DMS79 treated with DMSO at 0.1 percent for 48 hours (cell line): ENCODE measurements at regions not wholly inside any gene's neighbourhood (a gene's known extent, or its start where the extent isn't known, plus 50 kb on each side); places are given as distances from the start of the nearest gene placed in this dataset.
A peak's percentile ranks its signal among the peaks of the same experiment; 100 is the strongest.

Experiments used
- DNase-seq: peaks from one replicate; lab custom pipeline; 2025; lab: John Stamatoyannopoulos, UW

DNA sequence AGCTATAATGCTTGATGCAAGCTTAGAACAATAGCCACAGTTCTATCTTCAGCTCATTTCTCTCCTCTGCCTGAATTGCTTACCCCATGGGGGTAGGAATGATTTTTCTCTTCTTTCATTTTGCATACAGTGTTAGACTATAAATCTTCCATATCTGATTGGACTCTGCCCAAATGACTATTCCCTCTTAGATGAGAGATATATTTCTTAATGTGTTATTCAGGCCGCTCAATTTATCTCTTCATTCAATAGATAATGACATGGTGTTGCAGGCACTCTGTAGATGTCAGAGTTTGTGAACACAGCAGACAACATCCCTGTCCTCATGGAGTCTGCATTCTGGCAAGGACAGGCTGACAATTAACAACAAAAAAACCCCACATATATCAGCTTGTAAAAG is 443.7 kb upstream of the CELF4 start:
- DNase-seq = no peak

DNA sequence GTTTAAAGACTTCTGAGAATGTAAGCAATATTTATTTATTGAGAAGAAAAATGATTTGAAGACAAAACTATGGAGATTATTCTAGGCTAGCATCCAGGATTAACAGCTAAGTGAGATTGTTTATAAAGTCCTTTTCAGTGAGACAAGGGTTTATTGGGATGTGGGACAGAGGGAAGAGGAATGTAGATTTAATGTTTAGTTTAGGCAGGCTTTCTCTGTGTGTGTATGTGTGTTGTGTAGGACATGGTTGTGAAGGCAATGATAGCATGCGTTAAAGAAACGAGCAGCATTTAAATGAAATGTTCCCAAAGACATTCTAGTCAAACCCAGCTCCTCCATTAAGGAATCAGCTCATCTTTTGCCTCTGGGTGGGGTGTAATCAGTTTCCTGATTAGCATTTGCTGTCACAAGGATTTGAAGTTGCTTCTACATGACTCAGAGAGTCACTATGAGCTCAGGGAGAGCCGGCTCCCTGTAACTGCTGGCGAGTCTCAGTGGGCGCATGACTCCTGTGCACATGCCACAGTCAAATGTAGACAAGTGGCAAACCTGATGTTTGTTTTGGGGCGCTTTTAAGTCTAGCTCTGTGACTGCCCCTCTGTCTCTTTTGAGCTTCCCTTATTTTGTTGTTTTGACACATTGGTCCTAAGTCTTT is 442.2 kb upstream of the CELF4 start:
- no peak for DNase-seq

DNA sequence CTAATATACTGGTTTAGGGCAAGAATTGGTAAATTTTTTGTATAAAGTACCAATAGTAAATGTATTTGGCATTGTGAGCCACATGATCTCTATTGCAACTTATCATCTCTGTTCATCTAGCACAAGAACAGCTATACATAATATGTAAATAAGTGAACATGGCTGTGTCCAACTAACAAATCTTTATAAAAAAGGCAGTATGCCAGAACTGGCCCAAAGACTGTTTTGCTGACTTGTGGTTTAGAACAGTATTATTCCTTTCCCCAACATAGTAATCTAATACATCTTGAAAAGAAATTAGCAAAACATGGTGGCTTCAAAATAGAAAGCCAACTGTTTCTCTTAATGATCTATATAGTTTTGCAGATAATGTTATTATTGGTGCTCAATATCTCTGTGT is 441.4 kb upstream of the CELF4 start:
- no peak for DNase-seq

DNA sequence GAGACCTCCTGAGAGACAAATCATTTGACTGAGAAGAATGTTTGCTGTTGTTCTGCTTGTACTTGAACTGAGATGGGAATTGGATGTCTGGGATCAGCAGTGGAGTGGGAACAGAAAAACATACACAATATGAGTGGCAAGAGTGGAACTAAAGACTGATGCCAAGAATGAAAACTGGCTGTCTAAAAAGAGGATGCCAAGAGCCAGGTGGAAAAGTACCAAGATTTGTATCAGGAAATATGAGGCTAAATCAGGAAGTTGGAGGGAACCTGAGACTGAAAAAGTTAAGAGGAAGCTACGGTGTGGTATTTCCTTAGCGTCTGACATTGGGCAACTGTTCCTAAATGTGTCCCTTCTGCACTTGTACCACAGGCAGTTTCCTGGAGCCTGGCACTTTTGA is 440.9 kb upstream of the CELF4 start:
- no peak for DNase-seq

DNA sequence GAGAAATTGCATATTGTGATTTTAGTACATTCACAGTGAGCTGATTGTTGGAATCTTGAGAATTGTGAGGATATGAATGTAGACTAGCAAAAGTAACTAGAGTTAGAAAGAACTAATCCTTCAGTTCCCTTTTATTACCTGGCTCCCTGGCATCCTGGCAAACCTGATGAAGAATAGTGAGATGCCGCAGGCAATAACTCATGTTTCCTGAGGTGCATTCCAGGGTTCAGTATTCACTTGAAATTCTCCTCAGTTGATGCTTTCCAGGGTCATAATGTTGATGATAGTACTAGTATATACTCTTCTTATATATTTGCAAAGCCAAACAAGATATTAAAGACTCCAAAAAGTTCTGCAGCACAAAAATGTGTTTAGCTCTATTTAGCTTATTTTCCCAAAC is 432.1 kb upstream of the CELF4 start:
- DNase-seq = no peak

DNA sequence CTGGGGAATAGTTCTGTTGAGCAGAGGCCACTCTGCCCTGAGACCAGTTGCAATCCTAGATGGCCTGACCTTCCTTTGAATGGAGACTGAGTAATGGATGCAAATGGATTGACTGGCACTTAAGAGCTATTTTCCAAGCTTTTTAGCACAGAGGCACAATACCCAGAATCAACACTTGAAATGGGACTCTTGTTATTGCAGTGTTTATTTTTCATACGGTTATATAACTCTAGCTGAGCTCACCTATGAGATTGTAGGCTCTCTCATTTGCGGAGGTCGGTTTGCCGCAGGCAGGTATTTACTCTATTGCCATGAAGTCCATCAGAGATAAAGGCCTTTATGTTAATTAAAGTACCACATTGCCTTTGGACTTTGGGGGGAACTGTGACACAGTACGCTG is 422.3 kb upstream of the CELF4 start:
- peak; percentile 100 for DNase-seq

DNA sequence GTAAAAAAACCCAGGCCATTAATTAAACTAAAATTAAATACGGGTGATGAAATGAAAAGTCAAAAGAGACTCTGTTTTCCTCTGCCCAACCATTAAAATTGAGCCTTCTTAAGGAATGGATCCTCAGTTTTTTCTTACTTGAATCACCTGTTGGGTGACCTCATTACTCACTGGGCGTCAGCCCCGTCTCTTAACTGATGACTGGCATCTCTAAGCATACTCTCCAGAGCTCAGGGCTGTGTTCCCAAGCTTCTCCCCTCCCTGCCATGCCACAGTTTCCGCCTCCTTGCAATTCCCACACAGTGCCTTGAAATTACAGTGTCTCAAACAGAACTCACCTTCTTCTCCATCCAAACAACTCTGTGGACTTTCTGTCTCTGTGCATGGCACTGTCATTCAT is 421.1 kb upstream of the CELF4 start:
- DNase-seq = peak; percentile 65

DNA sequence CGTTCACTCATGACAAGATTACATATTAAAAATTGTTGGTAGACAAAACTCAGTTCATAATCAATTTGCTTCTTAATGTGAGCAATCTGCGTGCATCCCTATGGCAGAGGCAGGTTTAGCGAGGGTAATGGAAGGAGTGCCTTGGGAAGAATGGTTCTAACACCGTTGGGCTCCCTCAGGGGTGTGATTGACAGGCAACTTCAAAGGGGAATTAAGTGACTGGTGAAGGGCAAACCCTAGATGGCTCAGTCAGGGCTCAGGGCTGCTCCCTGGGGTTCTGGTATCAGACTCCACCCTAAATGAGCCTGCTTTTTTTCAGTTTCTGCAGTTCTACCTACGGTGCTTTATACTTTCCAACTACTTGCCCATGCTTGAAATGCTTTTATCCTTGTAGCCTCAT is 419.5 kb upstream of the CELF4 start:
- no peak for DNase-seq

DNA sequence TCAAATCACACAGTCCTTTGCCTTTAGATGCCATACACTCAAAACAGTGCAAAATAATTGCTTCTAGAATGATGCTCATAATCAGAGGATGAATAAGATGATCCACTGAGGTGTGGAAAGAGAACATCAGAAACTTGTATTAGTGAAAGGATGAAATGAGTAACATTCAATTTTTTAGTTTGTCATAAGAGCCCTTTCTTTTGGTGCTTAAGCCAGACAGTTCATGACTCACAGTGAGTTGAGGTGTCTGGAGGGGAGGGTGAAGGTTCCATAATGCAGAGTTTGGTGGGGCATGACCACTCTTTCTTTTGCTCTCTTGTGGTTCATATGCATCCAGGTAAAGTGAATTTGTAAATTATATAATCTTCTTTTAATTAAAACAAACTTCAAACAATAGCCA is 415.0 kb upstream of the CELF4 start:
- no peak for DNase-seq

DNA sequence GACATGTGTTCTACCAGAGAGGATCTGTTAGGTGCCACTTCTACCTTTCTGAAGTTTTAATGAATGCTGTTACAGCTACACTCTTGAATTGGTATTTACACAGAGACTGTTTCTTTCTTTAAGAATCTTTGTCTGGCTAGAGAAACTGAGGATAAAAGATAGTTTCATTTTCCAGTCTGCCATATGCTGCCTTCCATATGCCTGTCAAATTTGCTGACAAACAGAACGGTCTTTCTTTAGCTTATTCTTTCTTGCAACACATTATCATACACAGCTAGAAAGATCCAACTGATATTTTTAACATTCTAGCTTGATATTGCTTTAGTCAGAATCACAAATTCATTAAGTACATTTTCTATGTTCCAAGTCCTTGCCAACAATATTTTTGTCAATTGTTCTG is 409.8 kb upstream of the CELF4 start:
- DNase-seq = no peak

DNA sequence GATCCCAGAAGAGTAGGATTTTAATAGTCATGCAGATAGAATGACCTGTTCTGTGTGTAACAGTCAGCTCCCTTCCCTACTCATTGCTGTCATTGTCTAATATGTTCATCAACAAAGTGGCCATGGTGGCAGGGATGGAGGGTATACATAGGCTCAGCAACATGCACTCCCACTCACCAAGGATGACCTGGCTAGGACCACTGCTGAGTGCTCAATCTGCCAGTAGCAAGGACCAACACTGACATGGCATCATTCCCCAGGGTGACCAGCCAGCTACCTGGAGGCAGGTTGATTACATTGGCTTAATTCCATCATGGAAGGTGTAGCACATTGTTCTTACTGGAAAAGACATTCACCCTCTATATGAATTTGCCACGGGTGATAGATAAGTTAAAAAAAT is 401.7 kb upstream of the CELF4 start:
- DNase-seq = no peak

DNA sequence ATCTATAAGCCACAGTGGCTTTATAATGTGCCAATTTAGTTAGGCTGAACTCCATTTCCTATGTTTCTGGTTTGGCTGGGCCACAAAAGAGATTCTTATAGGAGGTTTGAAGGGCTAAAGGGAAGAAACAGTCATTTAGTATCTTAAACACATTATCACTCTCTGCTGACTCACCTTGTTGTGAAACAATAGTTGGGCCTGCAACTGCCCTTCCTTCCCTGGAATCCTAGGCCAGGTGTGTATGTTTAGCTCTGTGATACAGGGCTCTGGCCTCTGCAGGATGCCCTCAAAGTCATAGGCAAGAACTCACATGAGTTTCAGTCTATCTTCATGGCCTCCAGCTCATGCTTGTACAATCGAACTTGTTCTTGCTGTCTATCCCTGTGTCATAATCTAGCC is 400.0 kb upstream of the CELF4 start:
- DNase-seq = no peak

DNA sequence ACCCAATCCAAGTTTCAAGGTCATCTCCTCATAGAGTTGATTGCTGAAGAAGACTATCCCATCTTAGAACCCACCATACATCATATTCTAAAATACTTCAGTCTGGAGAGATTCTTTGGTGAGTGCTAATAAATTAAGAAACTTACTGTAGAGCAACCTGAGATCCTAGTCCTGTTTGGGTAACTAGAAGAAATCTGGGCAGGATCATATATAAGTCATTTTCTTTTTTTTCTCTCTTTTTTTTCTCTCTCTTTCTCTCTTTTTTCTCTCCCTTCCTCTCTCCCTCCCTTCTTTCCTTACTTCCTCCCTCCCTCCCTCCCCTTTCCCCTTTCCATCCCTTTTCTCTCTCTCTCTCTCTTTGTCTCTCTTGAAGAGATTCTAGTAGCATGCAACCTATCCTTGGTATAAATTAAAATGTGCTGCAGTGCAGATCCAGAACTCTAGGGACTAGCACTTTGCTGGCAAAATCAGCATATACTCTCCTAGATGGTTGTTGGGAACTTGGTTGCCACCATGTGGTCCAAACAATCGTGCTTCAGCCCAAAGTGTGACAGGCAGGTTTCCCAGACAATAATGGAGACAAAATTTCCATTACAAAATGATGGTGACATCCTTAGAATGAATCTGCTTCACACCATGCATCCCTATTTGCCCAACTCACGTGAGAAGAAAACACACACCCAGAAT is 399.4 kb upstream of the CELF4 start:
- DNase-seq = no peak

DNA sequence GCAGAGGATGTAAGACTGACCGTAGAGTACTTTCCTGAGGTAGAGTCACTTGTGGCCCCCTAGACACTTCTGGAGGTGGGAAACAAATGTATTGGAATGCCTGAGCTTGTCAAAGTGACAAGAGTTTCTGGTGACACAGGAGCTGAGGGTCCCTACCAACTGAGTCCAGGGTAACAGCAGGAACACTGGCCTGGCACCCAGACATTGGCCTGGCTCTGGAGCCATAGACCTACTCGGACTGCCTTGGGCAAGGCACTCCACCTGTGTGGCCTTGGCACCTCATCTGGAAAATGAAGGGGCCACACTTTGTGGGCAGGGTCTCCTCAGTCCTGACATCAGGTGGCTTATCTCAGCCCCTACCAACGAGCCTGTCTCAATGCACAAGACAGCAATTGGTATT is 398.2 kb upstream of the CELF4 start:
- no peak for DNase-seq

DNA sequence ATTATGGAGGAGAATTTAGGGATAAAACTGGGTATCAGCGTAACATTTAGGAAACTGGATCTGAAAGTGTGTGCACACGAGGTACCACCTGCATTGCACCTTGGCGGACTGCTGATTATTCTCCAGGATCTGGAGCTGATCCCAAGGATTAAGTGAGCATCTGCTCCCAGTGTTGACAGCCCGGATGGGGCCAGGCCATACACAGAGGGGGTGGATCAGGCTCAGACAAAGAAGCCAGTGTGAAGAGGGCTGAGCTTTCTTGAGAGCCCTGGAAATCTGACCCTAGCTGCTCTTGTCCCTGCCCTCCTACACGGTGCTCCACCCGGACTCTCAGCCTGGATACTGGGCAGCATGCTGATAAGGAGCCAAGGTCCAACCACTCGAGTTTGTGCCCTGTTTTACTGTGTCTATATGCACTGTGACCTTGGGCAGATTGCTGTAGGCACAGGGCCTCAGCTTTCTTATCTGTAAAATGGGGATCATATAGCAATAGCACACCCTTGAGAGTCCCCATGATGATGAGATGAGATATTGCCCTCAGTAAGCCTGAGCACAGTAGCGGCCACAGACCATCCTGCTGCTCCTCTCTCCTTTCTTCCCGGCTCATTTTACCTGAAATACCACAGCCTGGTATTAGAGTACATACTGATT is 396.8 kb upstream of the CELF4 start:
- DNase-seq = no peak

DNA sequence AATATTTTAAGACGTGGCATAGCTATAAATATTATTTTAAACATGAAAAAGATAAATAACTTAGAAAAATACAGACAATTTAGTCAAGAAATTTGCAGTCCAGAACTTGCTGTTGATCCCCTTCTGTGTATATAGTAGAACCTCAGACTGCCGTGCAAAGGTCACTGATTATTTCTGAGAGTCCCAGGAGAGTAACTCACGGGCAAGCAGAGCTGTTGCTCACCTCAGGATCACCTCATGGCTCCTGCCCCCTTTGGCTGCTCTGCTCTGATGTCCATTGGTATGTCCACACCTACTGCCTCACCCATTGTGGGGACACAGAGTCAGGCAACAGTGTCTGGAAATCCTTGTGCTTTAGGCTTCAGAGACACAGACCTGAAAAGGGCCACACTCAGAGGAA is 392.9 kb upstream of the CELF4 start:
- no peak for DNase-seq

DNA sequence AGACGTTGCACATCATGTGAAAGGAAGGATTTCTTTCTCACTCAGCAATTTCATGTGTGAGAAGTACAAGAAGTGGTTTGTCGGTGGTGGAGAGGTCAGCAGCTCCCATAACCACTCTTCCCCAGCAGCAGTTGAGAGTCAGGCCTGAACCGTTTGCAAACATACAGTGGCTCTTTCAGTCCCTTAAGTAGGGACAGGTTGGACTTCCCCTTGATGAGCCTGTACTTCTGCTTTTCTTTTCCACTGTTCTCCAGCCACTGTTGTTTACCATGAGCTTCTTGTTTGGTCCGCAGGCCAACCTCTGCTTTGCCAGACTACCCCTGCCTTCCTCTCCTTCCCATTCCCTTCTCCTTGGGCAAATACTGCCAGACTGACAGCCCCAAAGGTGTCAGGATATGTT is 391.3 kb upstream of the CELF4 start:
- DNase-seq = peak; percentile 77

DNA sequence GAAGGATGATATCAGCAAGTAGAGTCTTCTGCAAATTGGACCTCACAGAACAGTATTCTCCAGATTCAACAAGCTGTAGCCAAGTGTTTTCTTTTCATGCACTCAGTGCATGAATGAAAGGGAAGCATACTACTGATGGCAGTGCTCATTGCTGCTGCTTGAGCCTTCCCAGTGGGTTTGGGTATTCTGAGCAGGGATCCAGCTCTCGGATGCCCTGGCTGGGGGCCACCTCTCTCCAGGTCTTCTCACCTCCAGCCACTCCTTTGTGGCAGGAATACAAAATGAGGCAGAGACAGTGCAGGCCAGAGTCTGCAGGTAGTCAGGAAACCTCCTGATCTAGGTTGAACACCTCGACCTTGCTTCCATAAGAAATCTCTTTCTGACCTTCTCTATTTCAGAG is 390.4 kb upstream of the CELF4 start:
- peak; percentile 98 for DNase-seq

DNA sequence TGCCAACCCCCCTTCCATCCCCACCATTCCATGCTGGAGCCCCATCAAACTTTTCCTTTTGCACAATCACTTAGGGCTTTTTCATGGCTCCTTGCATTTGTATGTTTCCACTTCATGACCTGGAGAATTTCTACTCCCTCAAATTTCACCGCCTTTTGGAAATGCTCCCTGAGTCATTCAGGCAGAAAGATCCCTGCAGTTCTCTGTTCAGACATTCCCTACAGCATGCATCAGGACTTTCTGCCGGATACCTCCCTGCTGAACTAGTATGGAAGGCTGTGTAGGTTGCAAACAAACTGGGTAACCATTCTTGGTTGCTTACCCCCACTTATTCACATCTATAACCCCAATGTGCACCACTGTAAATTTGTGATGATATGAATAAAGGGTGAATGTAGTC is 389.6 kb upstream of the CELF4 start:
- DNase-seq = peak; percentile 37

DNA sequence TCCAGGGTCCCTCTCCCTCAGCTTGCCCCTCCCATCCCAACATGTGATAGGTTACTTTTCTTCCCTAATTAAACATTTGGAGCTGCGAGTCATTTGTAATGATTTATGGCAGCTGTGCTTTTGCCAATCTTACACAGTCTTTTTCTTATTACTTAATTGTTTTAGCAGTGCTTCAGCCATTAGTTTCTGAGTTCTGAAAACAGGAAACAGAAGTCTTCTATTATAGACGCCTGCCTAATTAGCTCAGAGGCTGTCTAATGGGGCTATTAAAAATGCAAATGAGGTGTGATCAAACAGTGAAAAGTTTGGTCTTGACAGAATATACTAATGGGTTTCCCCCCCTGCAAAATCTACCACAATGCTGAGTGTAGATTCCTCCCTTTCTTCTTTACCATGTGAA is 388.3 kb upstream of the CELF4 start:
- DNase-seq = no peak

DNA sequence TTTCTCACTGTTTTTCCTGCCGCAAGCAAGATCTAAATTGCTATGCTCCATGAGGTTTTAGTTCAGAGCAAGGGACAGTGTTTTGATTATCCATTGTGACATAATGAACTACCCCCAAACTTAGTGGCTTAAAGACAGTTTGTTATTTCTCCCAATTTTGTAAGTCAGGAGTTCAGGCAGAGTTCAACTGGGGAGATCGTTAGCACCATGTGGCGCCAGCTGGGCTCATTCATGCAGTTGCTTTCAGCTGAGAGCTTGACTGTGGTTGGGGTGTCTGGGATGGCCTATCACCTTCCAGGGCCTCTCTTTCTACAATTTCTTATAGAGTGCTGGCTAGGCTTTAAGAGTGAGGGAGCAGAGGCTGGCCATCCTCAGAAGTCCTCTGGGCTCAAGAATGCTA is 382.9 kb upstream of the CELF4 start:
- no peak for DNase-seq

DNA sequence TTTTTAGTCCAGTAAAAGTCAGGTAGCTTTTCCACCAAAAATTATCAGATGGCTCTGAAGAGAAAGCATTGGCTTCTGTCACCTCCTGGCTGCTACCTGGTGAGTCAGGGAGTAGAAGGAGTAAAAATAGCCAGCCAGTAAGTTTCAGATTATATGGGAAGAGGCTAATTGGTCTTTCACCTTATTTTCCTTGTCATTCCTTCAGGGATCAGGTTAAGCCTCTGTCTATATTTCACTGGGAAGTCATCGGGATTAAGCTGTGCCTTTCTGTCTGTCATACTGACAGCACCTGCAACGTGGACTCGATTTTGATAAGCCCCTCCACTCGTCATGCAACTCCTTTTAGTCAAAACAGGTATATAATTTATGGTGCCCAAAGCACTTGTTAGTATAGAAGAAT is 380.7 kb upstream of the CELF4 start:
- peak; percentile 38 for DNase-seq

DNA sequence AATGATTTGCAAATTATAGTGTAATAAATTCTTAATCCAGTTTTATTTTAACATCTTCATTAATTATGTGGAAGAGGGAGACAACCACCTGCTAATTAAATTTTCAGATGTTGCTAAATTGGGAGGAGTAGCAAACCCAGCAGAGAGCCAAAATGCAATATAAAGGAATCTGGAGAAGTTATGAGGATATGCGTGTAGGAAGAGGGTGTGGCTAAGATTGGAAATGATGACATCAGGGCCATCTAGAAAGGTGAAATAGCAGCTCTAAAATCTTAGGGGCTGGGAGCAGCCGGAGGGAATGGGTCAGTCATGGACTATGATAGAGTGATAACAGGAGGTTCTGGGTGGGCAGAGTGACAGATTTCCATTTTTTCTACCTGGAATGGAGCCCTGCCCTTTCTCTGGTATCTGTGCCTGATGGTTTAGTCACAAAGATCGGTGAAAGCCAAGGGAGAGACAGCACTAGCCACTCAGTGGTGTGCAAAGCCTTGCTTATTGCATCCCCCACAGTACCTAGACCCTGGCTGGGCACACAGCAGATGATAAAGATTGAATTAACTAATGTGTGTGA is 379.2 kb upstream of the CELF4 start:
- DNase-seq = no peak
